ENCODE measurements at regions not wholly inside any gene's neighbourhood (a gene's known extent, or its start where the extent isn't known, plus 50 kb on each side); places are given as distances from the start of the nearest gene placed in this dataset.

GRCh38 chr3:41080141-41080540 lies 119.2 kb upstream of the CTNNB1 start:
- DNase-seq (ENCODE audit: low read depth) = no peak
- no peak for TF ChIP-seq CTCF (IDR thresholded peaks at IDR 0.05; ENCODE audit: control insufficient read depth, extremely low read depth, insufficient read depth)
- no peak overlapping the region for H3K4me3 ChIP-seq (ENCODE audit: low read depth, low read length)

GRCh38 chr3:41088882-41089281 lies 110.4 kb upstream of the CTNNB1 start:
- no peak for DNase-seq (ENCODE audit: low read depth)
- no peak overlapping the region for H3K4me3 ChIP-seq (ENCODE audit: low read depth, low read length)
- TF ChIP-seq CTCF (IDR thresholded peaks at IDR 0.05; ENCODE audit: control insufficient read depth, extremely low read depth, insufficient read depth) = no peak

- H3K4me3 ChIP-seq (ENCODE audit: low read depth, low read length) = no peak overlapping the region
- no peak for TF ChIP-seq CTCF (IDR thresholded peaks at IDR 0.05; ENCODE audit: control insufficient read depth, extremely low read depth, insufficient read depth)
These were observed 109.7 kb upstream of the CTNNB1 start for GRCh38 chr3:41089566-41089965.

GRCh38 chr3:41092844-41093243 lies 106.5 kb upstream of the CTNNB1 start:
- no peak for DNase-seq (ENCODE audit: low read depth)
- no peak for TF ChIP-seq CTCF (IDR thresholded peaks at IDR 0.05; ENCODE audit: control insufficient read depth, extremely low read depth, insufficient read depth)
- H3K4me3 ChIP-seq (ENCODE audit: low read depth, low read length) = no peak overlapping the region

More at GRCh38 chr3:41089566-41089965, 109.7 kb upstream of the CTNNB1 start:
- DNase-seq (ENCODE audit: low read depth) = no peak

- no peak overlapping the region for H3K4me3 ChIP-seq (ENCODE audit: low read depth, low read length)
- TF ChIP-seq CTCF (IDR thresholded peaks at IDR 0.05; ENCODE audit: control insufficient read depth, extremely low read depth, insufficient read depth) = no peak
- no peak for DNase-seq (ENCODE audit: low read depth)
These were observed 105.8 kb upstream of the CTNNB1 start for GRCh38 chr3:41093476-41093875.

GRCh38 chr3:41094351-41094750 lies 105.0 kb upstream of the CTNNB1 start:
- TF ChIP-seq CTCF (IDR thresholded peaks at IDR 0.05; ENCODE audit: control insufficient read depth, extremely low read depth, insufficient read depth) = no peak
- no peak for DNase-seq (ENCODE audit: low read depth)
- H3K4me3 ChIP-seq (ENCODE audit: low read depth, low read length) = no peak overlapping the region

- no peak for TF ChIP-seq CTCF (IDR thresholded peaks at IDR 0.05; ENCODE audit: control insufficient read depth, extremely low read depth, insufficient read depth)
- H3K4me3 ChIP-seq (ENCODE audit: low read depth, low read length) = no peak overlapping the region
- no peak for DNase-seq (ENCODE audit: low read depth)
These were observed 103.6 kb upstream of the CTNNB1 start for GRCh38 chr3:41095702-41096101.
